ENCODE measurements at regions not wholly inside any gene's neighbourhood (a gene's known extent, or its start where the extent isn't known, plus 50 kb on each side); places are given as distances from the start of the nearest gene placed in this dataset.
A peak's percentile ranks its signal among the peaks of the same experiment; 100 is the strongest.

DNA sequence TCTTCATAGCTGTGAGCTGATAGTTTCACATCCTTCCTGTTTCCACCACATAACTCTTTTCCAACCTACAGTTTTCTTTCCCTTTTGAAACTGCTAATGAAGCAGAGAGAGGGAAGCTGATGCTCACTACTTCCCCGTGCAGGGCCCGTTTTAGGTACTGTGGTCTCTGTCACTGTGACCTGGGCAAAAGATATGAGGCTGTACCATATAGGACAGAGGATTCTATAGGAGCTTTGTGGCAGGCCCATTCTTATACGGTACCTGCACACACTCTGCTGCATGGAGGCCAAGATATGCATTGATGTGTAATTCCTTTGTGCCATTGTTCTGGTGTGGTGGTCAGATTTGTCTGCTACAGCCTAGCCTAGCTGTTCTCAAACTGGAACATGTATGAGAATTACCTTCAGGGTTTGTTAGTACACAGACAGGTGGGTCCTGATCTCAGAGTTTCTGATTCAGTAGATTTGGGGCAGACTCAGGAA lies 577.3 kb downstream of the LMO7 start:
- no peak overlapping the region for H3K4me3 ChIP-seq (ENCODE audit: insufficient read depth, low read depth, low read length)
- FAIRE-seq: no peak
- no peak overlapping the region for H3K27ac Mint-ChIP-seq (ENCODE audit: unreplicated experiment)
- H3K4me2 ChIP-seq (ENCODE audit: low read length): no peak overlapping the region
- no peaks in the 10 kb centered on the region for H3K9me3 Mint-ChIP-seq (ENCODE audit: unreplicated experiment)
- TF ChIP-seq, protein P1, sequence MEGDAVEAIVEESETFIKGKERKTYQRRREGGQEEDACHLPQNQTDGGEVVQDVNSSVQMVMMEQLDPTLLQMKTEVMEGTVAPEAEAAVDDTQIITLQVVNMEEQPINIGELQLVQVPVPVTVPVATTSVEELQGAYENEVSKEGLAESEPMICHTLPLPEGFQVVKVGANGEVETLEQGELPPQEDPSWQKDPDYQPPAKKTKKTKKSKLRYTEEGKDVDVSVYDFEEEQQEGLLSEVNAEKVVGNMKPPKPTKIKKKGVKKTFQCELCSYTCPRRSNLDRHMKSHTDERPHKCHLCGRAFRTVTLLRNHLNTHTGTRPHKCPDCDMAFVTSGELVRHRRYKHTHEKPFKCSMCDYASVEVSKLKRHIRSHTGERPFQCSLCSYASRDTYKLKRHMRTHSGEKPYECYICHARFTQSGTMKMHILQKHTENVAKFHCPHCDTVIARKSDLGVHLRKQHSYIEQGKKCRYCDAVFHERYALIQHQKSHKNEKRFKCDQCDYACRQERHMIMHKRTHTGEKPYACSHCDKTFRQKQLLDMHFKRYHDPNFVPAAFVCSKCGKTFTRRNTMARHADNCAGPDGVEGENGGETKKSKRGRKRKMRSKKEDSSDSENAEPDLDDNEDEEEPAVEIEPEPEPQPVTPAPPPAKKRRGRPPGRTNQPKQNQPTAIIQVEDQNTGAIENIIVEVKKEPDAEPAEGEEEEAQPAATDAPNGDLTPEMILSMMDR (IDR thresholded peaks at IDR 0.05; ENCODE audit: insufficient read depth, low read depth, low read length): no peak
- TF ChIP-seq EZH2 (IDR thresholded peaks at IDR 0.05; ENCODE audit: insufficient read depth, low read length): no peak
- H3K9me3 ChIP-seq (ENCODE audit: insufficient read depth, low read depth, low read length): no peaks in the 10 kb centered on the region
- no peak overlapping the region for H3K4me3 Mint-ChIP-seq (ENCODE audit: unreplicated experiment)
- no peaks in the 10 kb centered on the region for H4K20me1 ChIP-seq (ENCODE audit: insufficient read depth, low read length)
- no peak for DNase-seq (ENCODE audit: low read depth)
- H3K27ac ChIP-seq (ENCODE audit: low read depth, low read length): no peak overlapping the region
- H3K4me1 Mint-ChIP-seq (ENCODE audit: low read depth, unreplicated experiment): no peaks in the 10 kb centered on the region
- H3K36me3 ChIP-seq (ENCODE audit: insufficient read depth, low read length): no peaks in the 10 kb centered on the region
- no peaks in the 10 kb centered on the region for H3K79me2 ChIP-seq (ENCODE audit: insufficient read depth, low read length)
- no peaks in the 10 kb centered on the region for H3K4me1 ChIP-seq (ENCODE audit: insufficient read depth, low read length)
- H3K27me3 Mint-ChIP-seq (ENCODE audit: low read depth, unreplicated experiment): no peaks in the 10 kb centered on the region
- no peaks in the 10 kb centered on the region for H3K27me3 ChIP-seq (ENCODE audit: insufficient read depth, low read length)
- H3K9ac ChIP-seq (ENCODE audit: low read length): no peak overlapping the region
- H3K36me3 Mint-ChIP-seq (ENCODE audit: low read depth, unreplicated experiment): no peaks in the 10 kb centered on the region
- H2AFZ ChIP-seq (ENCODE audit: low read depth, low read length): no peak overlapping the region

DNA sequence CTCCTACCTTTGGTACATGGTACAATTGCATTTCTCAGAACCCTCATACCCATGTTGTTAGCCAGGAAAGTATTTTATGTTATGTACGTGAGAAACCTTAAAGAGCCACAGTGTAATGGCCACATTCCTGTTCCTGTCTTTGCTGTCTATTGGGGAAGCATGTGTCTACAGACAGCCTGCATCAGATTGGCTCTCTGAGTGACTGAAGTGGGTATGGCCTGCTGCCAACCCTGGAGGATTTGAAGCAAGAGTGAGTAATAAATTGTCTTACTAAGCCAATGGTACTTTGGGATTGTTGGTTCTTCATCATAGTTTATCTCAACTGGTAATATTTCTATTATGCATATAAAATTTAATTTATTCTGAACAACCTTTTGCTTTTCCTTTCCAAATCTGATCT lies 574.1 kb downstream of the LMO7 start:
- Mint-ChIP-seq H3K27me3 (ENCODE audit: low read depth, unreplicated experiment) (no peaks in the 10 kb centered on the region), H3K4me3 (ENCODE audit: unreplicated experiment) (no peak overlapping the region), H3K36me3 (ENCODE audit: low read depth, unreplicated experiment) (no peaks in the 10 kb centered on the region), H3K9me3 (ENCODE audit: unreplicated experiment) (no peaks in the 10 kb centered on the region), H3K27ac (ENCODE audit: unreplicated experiment) (no peak overlapping the region), H3K4me1 (ENCODE audit: low read depth, unreplicated experiment) (no peaks in the 10 kb centered on the region)
- DNase-seq (ENCODE audit: low read depth) (peak; percentile 33), FAIRE-seq (no peak)
- no peaks in the 10 kb centered on the region for H3K27me3 ChIP-seq (ENCODE audit: insufficient read depth, low read length)
- H3K4me3 ChIP-seq (ENCODE audit: insufficient read depth, low read depth, low read length): no peak overlapping the region
- no peak overlapping the region for H3K4me2 ChIP-seq (ENCODE audit: low read length)
- no peaks in the 10 kb centered on the region for H3K36me3 ChIP-seq (ENCODE audit: insufficient read depth, low read length)
- H2AFZ ChIP-seq (ENCODE audit: low read depth, low read length): no peak overlapping the region
- H3K4me1 ChIP-seq (ENCODE audit: insufficient read depth, low read length): no peaks in the 10 kb centered on the region
- H3K27ac ChIP-seq (ENCODE audit: low read depth, low read length): no peak overlapping the region
- no peak for TF ChIP-seq EZH2 (IDR thresholded peaks at IDR 0.05; ENCODE audit: insufficient read depth, low read length)
- TF ChIP-seq, protein P1 (IDR thresholded peaks at IDR 0.05; ENCODE audit: insufficient read depth, low read depth, low read length): no peak
- no peaks in the 10 kb centered on the region for H3K9me3 ChIP-seq (ENCODE audit: insufficient read depth, low read depth, low read length)
- no peaks in the 10 kb centered on the region for H3K79me2 ChIP-seq (ENCODE audit: insufficient read depth, low read length)
- H4K20me1 ChIP-seq (ENCODE audit: insufficient read depth, low read length): no peaks in the 10 kb centered on the region
- H3K9ac ChIP-seq (ENCODE audit: low read length): no peak overlapping the region

DNA sequence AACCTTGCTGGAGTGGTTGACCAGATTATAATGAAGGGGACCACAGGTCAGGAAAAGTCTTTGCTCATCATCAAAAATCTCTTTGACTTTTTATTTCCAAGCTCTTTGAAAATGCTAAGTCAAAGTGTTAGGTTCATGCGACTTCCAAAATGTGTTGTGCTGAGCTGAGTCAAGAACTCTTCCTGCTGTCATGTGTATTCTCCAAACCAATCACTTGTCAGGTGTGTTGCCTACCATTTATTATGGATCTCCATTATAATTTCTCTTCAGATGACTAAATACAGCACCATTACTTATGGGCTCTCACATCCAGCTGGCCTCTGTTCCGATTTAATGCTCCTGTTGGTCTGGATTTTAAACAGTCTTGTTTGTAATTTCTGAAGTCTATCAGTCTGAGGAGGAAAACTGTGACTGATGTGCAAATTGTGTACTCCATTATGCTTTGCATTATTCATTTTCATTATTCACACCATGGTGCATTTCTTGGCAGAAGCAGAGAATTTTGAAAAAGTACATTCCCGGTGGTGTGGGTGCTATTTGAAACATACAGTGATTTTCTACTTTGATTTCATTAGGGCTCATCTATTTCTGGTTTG lies 562.5 kb downstream of the LMO7 start:
- no peak overlapping the region for H3K9ac ChIP-seq (ENCODE audit: low read length)

More for the DNA sequence above, 562.5 kb downstream of the LMO7 start:
- Histone ChIP-seq H2AFZ (ENCODE audit: low read depth, low read length) (no peak overlapping the region), H3K36me3 (ENCODE audit: insufficient read depth, low read length) (no peaks in the 10 kb centered on the region), H3K4me1 (ENCODE audit: insufficient read depth, low read length) (no peaks in the 10 kb centered on the region), H3K9me3 (ENCODE audit: insufficient read depth, low read depth, low read length) (no peaks in the 10 kb centered on the region), H3K27ac (ENCODE audit: low read depth, low read length) (no peak overlapping the region), H3K4me3 (ENCODE audit: insufficient read depth, low read depth, low read length) (no peak overlapping the region), H4K20me1 (ENCODE audit: insufficient read depth, low read length) (no peaks in the 10 kb centered on the region), H3K27me3 (ENCODE audit: insufficient read depth, low read length) (no peaks in the 10 kb centered on the region), H3K79me2 (ENCODE audit: insufficient read depth, low read length) (no peaks in the 10 kb centered on the region), H3K4me2 (ENCODE audit: low read length) (no peak overlapping the region)
- Mint-ChIP-seq H3K4me1 (ENCODE audit: low read depth, unreplicated experiment) (no peaks in the 10 kb centered on the region), H3K9me3 (ENCODE audit: unreplicated experiment) (peaks cover 2% of the 10 kb centered on the region), H3K27me3 (ENCODE audit: low read depth, unreplicated experiment) (no peaks in the 10 kb centered on the region), H3K27ac (ENCODE audit: unreplicated experiment) (no peak overlapping the region), H3K4me3 (ENCODE audit: unreplicated experiment) (no peak overlapping the region), H3K36me3 (ENCODE audit: low read depth, unreplicated experiment) (no peaks in the 10 kb centered on the region)
- FAIRE-seq (no peak), DNase-seq (ENCODE audit: low read depth) (no peak)
- TF ChIP-seq EZH2 (IDR thresholded peaks at IDR 0.05; ENCODE audit: insufficient read depth, low read length): no peak
- TF ChIP-seq, protein P1 (IDR thresholded peaks at IDR 0.05; ENCODE audit: insufficient read depth, low read depth, low read length): no peak
